GM21515 (cell line): ENCODE measurements at regions not wholly inside any gene's neighbourhood (a gene's known extent, or its start where the extent isn't known, plus 50 kb on each side); places are given as distances from the start of the nearest gene placed in this dataset.

Source experiments
- ATAC-seq: cut with Tn5 transposase; IDR thresholded peaks from one replicate; pipeline ENCODE4 v1.9.1; 2021; ENCODE audit not compliant: unreplicated experiment

DNA sequence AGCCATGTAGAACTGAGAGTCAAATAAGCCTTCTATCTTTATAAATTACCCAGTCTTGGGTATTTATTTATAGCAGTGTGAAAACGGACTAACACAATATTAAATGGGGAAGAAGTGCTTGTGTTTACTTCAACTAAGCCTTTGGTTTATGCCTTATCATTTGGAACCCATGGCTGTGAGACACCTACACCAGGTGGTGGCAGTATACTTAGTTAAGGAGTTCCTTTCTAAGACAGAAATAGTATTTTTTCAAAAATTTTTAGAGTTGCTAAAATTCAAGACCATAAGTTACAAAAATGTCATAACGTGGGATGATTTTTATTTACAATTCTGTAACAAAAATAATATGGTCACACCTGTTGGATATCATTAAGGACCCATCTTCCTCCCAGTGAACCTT, 354.5 kb upstream of the SOX14 start:
- no peak for ATAC-seq

DNA sequence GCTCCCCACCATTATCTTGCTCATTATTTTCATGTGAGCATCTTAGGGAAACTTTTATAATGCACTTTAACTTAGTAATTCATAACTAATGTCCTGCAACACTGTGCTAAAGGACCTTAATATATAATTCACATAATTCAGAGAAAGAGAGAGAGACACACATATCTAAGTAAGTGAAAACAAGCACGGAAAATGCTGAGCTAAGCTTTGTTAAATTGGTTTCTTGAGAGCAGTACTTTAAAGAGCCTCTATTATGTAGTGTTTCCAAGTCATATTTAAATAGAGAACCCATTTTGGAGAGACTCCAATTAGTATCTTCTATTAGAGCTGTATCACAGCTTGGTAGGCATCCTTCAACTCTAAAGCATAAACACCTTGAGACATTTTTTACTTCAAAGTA, 354.1 kb upstream of the SOX14 start:
- no peak for ATAC-seq

DNA sequence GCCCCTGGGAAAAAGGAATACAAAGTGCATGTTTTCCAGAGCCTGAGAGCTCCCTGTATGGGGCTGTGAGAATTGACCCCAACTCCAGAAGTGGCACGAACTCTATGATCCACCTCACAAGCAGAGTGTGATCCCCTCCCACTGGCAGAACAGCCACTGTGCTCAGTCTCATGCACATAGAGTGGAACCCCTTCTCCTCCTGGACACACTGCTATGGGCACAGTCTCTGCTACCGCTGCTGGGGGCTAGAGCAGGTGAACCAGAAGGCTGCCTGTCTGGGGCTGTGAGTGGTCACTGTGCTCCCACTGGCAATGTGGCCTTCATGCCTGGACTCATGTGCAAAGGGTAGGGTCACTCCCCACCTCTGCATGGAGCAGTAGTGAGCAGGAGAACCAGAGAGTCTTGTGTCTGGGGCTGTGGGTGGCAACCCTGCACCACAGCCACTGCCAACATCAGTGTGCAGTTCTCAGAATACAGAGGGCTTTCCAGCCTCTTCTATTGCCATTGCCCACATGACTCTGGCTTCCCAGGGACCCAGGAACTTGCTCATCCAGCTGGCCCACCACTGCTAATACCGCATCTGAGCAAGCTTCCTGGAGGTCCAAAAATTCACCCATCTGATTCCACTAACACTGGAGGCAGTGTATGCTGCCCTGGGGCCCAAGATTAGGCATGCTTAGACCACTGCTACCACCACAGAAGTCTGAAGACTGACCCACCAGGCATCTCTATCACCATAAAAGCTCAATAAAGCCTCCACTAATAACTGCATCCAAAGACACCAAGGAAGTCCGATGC, 343.7 kb upstream of the SOX14 start:
- ATAC-seq = no peak

DNA sequence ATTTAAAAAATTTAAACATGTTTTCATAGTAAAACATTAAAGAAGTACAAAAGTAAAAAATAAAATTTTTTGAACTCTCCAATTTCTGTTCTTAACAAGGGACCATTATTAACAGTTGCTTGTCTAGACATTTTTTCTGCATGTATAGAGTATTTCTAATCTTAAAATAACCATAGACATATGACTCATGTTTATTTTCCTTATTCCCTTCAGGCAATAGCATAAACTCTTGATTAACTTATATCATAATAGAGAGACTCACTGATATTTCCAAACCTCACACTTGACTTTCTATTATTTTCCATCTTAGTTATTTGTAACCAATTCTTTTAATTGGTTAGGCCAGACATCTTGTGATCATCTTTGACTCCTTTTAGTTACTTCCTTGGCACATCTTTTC, 325.6 kb upstream of the SOX14 start:
- ATAC-seq = no peak

DNA sequence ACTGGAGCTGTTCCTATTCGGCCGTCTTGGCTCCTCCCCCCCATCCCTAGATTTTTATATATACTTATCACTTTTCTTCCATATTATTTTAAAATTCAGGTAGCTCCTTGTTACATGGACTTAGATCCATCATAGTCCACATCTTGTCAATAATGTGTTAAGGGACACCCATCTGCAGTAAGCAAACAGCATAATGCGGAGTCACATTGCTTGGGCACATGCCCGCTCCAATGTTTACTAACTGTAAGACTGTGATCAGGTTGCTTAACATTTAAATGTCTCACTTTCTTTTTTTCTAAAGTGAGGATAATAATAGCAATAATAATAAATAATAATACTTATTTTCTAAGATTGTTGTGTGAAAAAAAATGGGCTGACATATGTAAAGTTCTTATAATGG, 303.2 kb upstream of the SOX14 start:
- no peak for ATAC-seq

DNA sequence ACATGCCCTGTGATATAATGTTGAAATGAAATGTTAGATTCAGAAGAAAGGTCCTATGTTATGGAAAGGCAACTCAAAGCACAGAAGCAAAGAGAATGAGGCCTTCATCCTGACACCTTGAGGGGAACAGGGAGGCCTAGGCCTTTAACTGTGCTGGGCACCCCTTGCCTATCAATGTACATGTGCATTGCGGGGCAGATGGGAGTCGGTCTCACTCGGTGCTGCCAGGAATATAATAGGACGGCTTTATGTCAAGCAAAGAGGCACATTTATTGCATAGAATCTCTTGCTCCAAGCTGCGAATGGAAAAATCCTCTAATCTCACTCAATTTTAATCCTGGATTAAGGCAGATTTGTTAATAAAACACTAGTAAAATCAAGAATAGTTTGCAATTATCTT, 301.0 kb upstream of the SOX14 start:
- no peak for ATAC-seq

DNA sequence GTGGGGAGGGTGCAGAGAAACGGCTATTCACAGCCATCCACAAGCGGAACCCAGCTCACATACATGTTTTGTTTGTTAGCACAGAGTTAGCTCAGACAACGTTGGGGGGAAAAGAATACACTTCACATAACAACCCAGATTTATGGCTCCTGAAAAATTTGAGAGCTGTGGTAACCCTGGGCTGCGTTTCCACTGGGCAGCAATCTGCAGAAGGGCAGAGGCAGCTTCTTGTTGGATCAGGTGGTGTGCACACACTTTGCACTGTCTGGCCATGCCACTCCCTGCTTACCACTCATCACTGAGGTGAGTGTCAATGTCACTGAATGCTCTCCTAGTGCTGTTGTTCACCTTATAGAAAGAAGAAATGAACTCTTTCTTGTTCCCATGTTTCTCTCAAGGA, 299.8 kb upstream of the SOX14 start:
- ATAC-seq = no peak

DNA sequence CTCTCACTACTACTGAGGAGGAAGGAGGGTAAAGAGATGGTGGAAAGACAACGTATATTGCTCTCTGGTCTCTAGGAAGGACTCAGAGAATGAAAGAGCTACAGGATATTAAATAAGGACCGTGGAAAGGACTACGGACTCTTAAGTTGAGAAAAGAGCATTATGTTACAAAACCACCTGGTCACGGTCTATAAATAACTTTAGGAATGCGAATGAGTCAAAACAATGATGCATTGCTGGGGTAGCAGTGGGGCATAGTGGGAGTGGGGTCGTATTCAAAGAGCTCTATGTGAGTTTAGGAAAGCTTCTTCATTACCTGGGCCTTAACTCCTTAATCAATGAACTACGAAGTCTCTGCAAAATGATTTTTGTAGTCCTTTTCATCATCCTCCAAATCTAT, 295.7 kb upstream of the SOX14 start:
- ATAC-seq = no peak

DNA sequence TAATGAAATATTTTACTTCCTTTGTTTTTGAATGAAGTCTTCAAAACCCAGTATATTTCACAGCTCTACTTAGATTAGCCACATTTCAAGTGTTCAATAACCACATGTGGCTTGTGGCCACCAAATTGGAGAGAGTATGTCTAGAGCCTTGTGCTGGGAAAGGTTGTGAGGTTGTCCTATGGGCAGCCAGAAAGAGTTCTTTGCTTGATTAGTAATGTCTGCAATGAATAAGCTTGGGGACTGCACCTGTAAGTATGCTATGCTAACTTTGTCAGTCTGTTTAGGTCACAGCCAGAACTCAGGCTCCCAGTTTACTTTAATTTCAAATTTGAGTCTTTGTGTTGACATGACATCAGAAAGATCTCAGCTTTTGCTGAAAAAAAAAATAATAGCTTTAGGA, 294.9 kb upstream of the SOX14 start:
- ATAC-seq = no peak

DNA sequence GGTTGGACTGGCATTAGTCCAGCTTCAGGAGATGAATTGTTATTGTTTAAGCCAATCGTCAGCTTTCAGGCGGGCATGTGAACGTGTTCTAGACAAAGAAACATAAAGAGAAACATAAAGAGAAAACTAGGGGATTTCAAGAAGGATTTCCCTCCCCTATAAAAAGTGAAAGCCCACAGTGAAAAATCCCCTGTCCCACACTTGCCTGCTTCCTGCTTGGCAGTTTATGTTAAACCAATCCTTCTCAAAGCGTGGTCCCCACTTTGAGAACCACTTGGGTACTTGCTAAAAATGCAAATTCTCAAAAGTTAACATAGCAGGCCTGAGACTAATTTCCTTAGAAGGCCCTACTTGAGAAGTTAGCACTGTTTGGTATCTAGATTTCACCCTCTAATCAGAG, 293.0 kb upstream of the SOX14 start:
- no peak for ATAC-seq

DNA sequence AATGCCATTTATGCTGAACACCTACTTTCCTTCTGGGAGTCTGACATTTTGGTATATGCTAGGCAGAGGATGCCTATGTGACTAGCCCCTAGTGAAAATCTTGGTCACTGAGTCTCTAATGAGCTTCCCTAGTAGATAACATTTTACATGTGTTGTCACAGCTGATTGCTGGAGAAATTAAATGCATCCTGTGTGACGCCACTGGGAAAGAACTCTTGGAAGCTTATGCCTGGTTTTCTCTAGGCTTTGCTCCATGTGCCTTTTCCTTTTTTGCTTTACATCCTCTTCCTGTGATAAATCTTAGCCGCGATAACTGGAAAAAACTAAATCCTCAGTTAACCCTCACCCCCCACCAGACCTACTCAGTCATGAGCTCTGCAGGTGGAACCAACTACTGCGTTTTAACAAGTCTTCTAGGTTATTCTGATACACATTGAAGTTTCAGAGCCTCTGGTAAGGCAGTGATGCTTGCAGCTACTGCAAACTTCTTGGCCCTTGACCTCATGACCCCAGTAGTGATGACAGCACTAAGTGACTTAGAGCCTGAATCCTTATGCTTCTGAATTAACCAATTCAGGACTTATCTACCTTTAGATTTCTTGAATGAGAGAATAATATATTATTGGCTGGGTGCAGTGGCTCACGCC, 292.4 kb upstream of the SOX14 start:
- no peak for ATAC-seq

DNA sequence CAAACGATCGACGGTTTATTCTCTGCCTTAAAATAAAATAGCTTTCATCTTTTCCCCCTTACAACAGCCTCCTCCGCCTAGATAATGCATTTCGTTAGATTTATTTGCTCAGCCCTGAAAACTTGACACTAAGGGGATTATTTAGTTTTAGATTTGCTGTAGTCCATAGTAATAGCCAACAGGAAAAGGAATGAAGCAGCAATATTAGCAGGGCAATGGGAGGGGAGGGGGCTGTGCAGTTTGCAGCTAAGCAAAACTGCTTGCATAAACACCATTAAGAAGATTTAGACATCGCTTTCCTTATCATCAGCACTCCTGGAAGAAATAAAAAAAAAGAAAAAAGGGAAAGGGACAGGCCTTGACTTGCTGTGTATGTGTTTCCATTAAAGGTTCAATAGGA, 286.5 kb upstream of the SOX14 start:
- ATAC-seq = no peak

DNA sequence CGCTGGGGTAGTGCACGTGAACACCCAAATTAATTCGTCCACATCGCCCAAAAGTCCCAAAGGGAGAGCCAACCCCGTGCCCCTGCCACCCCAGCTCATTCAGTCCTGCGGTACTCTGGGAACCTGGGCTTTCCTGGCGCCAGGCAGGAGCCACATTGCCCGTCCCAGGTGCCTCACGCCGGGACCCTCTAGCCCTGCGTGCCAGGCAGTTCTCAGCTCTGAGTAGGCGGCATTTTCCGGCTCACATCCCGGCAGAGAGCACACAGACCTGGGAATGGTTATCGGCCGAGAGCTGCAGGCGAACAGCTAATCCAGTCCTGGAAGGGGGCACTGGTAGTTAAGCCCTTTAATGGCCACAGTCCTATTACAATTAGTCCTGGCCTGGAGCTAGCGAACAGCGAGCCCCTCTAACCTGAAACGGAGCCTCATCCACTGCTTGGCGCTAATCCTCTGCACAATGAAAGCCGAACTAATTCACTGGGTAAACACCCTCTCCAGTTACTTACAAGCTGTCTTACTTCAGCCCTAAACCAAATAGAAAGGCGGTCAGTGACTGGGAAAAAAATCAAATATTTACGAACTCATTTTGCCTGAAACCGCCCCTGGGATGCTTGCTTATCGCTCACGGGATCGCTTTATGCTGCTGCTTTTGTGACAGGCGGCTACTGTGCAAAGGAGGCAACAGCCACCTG, 254.6 kb upstream of the SOX14 start:
- ATAC-seq = no peak

DNA sequence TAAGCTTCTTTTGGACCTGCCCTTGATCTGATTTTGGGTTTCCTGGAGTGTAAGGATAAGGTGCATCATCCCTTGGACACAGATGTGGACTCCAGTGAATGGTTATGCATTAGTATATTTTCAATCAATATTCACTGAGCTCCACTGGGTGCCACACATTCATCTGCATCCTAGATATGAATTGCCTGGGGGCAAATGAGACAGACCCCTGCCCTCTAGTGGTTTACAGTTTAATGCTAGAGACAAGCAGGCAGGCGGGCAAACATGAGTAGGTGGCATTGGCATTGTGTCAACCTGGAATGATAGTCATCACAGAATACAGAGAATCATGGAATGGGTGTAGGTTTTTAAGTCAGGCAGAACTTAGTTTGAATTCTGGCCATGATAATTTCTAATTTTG, 252.5 kb upstream of the SOX14 start:
- no peak for ATAC-seq

DNA sequence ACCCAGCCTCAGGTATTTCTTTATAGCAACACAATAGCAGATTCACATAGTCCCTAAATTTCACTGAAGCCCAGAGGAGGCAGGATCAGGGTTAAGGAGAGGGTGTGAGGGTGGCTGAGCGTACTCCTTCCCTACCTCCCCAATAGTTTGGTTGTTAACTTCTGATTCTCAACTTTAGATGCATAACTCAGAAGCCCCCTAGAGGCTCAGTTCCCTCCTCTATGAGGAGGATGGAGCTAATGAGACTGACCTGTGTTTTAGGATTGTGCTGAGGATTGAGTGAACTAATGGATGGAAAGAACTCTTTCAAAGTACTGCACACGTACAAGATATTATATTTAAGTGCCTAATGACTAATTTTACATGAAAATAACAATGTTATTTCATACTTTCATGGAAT, 249.3 kb upstream of the SOX14 start:
- no peak for ATAC-seq

DNA sequence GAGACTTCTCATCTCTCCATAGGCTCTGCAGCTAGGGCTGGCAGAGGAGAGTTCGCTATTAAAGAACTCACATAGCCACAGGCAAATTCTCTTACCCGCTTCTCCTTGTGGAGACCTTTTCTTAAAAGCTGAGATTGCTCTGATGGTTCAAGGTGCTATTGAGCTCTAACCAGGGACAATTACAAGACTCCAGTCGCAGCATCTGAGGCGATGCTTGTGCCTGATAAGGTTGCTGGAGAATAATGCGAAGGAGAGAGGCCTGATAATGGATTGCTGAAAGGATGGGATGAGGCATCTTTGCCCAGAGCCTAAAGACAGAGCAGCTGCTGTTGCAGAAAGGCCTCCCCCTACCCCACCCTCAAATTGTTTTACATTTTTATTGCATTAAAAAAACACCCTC, 244.5 kb upstream of the SOX14 start:
- ATAC-seq = no peak

DNA sequence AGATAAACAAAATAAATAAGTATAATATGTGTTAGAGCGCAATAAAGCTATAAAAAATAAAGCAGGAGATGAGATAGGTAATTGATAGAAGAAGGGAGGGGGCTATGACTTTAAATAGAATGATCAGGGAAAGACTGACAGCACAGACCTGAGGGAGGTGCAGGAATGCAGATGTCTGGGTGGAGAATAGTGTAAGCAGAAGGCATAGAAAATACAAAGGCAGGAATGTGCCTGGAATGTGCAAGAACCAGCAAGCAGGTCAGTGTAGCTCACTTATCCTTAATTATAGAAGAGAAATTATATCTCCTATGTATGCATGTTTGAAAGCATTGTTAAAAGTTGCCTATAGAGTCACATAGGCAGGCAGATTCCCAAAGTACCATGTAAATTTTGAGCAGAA, 239.4 kb upstream of the SOX14 start:
- ATAC-seq = no peak

DNA sequence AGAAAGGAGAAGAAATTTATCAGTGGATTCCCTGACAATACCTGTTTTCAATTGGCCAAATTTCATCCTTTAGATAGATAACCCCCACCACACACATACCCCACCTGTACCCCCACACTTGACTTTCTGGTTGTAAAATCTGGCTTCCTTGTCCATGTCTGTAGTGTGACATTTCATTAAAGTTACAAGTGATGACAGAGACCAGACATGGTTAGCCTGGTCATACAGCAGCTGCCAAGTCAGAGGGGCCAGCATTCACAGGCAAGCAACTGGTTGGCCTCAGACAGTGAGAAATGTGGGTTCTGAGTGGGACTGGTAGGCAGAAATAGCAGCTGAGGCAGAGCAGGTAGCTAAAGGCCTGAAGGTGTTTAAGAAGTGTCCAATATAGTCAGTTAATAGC, 238.6 kb upstream of the SOX14 start:
- ATAC-seq = no peak

DNA sequence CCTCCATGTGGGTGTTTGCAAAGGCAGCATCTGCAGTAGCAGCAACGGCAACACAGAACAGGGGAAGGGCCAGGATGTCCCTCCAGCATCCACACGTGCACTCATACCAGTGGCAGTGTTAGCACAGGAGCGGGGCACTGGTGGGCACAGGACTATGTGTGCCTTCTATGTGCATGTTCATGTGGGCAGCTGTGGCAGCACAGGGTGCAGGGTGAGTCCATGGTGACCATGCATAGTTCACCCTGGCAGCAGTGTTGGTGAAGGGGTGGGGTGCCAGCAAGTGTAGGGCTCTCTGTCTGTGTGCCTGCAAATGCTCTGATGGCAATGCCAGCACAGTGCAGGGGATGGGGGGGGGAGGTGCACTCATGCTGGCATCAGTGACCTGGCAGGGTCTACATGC, 222.1 kb upstream of the SOX14 start:
- ATAC-seq = no peak

DNA sequence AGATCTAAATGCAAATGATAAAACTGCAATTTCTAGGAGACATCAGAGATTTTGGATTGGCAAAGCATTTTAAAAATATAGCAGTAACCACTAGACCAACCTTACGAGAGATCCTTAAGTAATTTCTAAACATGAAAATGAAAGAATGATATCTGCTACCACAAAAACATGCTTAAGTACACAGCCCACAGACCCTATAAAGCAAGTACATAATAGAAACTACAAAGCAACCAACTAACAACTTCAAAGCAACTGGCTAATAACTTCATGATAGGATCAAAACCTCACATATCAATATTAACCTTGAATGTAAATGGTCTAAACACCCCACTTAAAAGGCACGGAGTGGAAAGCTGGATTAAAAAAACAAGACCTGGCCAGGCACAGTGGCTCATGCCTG, 209.9 kb upstream of the SOX14 start:
- no peak for ATAC-seq

DNA sequence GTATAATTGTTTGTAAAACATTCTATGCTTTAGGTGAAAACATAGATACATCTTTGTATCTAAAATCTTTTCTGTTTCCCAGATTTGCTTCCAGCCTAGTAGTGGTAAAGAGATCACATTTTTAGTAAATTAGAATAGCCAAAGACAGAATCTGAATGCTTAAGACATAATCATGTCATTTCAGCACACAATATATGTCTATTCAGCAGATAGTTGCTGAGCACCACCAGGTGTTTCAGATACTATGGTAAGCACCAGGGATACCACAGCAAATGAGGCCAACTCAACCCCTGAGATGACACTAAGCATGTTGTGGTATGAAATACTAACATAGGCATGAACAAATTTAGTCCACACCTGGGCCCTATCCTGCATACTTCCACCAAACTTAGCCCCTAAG, 195.2 kb upstream of the SOX14 start:
- ATAC-seq = no peak

DNA sequence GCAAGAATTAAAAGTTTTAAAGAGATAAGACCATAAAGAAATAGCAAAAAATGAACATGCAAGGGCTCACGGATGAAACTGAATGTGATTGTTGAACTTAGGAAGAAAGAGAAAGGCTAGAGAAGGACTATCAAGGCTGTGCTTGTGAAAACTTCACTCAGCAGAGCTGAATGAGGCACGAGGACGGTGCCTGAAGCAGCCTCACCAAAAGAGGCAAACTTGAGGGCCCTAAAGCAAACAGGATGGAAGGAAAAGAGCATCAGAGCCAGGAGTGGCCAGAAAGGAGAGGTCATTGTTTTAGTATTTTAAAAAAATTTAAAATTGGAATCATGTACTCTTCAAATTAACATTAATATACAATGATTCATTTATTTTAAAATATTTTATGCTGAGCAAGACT, 191.2 kb upstream of the SOX14 start:
- ATAC-seq = no peak
